Vagina (tissue), 2 donors: ENCODE measurements at regions not wholly inside any gene's neighbourhood (a gene's known extent, or its start where the extent isn't known, plus 50 kb on each side); places are given as distances from the start of the nearest gene placed in this dataset.

ENCODE experiments used
- DNase-seq, 2 donors: peaks; one replicate each; pipeline ENCODE4 v3.0.0-alpha.2; 2017; ENCODE audit errors: extremely low spot score in 2 of 2
- H3K27ac ChIP-seq: fragments of 200-600 bp; sonication (generic); one replicate; pipeline ENCODE4 v1.5.1; 2019
- H3K27me3 ChIP-seq: fragments of 200-600 bp; sonication (generic); one replicate; pipeline ENCODE4 v1.5.1; 2019
- H3K36me3 ChIP-seq, 2 donors: fragments of 200-600 bp; sonication (generic); one replicate each; pipeline ENCODE4 v1.5.1; 2017 to 2019
- H3K4me1 ChIP-seq: fragments of 200-600 bp; sonication (generic); one replicate; pipeline ENCODE4 v1.5.1; 2019
- H3K4me3 ChIP-seq, 2 donors: fragments of 200-600 bp; sonication (generic); 1 replicate in 1 of 2; 2 replicates in 1 of 2; pipeline ENCODE4 v1.5.1; 2016 to 2019
- H3K9me3 ChIP-seq: fragments of 200-600 bp; sonication (generic); one replicate; pipeline ENCODE4 v1.5.1; 2019
- POLR2A ChIP-seq, 2 donors: fragments of 450-650 bp; IDR thresholded peaks; one replicate each; pipeline ENCODE4 v1.6.1; 2017; ENCODE audit warnings: antibody characterized with exemption in 2 of 2, mild to moderate bottlenecking in 2 of 2, moderate library complexity in 2 of 2
- POLR2AphosphoS5 ChIP-seq, 2 donors: sonication (generic); formaldehyde crosslinking; IDR thresholded peaks; one replicate each; pipeline ENCODE4 v1.9.0; 2017; ENCODE audit warnings: antibody characterized with exemption in 2 of 2, mild to moderate bottlenecking in 2 of 2, low read depth in 1 of 2; ENCODE audit not compliant: insufficient read depth in 1 of 2
- intact Hi-C: fragments of 100-400 bp; cut with DNase I; formaldehyde crosslinking; loops from one replicate; pipeline ENCODE4 v1.15.1; 2023
- TF ChIP-seq, protein P1 (sequence below), 3 experiments: fragments of 450-650 bp in 2 of 3; fragments of 200-600 bp in 1 of 3; sonication (generic) in 1 of 3; IDR thresholded peaks; one replicate each; pipeline ENCODE4 v1.5.1; 2017 to 2019; ENCODE audit warnings: antibody characterized with exemption in 3 of 3, mild to moderate bottlenecking in 2 of 3, moderate library complexity in 2 of 3

DNA sequence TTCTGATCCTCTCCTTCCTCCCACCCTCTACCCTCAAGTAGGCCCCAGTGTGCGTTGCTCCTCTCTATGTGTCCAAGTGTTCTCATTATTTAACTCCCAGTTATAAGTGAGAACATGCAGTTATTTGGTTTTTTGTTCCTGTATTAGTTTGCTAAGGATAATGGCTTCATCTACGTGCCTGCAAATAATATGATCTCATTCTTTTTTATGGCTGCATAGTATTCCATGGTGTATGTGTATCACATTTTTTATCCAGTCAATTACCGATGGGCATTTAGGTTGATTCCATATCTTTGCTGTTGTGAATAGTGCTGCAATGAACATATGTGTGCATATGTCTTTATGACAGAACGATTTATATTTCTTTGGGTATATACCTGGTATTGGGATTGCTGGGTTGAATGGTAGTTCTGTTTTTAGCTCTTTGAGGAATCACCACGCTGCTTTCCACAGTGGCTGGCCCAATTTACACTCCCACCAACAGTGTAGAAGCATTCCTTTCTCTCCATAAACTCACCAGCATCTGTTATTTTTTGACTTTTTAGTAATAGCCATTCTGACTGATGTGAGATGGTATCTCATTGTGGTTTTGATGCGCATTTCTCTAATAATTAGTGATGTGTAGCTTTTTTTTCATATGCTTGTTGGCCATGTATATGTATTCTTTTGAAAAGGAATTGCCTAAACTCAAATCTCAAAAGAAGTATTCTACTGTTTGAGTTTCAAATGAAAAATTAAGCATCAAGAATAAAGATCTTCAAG, 116.9 kb downstream of the ETS2 start:
- DNase-seq, result no peak
- intact Hi-C loops, result loop anchor here (10.0 kb wide), 1 partner anchor 62 kb away; no protein-coding TSS in a partner anchor
- TF ChIP-seq POLR2AphosphoS5 (IDR thresholded peaks at IDR 0.05; ENCODE audit: insufficient read depth in 1 of 2, low read depth in 1 of 2), result no peak
- TF ChIP-seq POLR2A (IDR thresholded peaks at IDR 0.05), result no peak
- TF ChIP-seq, protein P1, sequence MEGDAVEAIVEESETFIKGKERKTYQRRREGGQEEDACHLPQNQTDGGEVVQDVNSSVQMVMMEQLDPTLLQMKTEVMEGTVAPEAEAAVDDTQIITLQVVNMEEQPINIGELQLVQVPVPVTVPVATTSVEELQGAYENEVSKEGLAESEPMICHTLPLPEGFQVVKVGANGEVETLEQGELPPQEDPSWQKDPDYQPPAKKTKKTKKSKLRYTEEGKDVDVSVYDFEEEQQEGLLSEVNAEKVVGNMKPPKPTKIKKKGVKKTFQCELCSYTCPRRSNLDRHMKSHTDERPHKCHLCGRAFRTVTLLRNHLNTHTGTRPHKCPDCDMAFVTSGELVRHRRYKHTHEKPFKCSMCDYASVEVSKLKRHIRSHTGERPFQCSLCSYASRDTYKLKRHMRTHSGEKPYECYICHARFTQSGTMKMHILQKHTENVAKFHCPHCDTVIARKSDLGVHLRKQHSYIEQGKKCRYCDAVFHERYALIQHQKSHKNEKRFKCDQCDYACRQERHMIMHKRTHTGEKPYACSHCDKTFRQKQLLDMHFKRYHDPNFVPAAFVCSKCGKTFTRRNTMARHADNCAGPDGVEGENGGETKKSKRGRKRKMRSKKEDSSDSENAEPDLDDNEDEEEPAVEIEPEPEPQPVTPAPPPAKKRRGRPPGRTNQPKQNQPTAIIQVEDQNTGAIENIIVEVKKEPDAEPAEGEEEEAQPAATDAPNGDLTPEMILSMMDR (IDR thresholded peaks at IDR 0.05), result no peak
- Histone ChIP-seq H3K36me3 (no peaks in the 10 kb centered on the region), H3K4me1 (peaks cover 49% of the 10 kb centered on the region), H3K27me3 (no peaks in the 10 kb centered on the region), H3K9me3 (no peaks in the 10 kb centered on the region), H3K27ac (peak overlapping the region; percentile 79), H3K4me3 (no peak overlapping the region)

- no peaks in the 10 kb centered on the region for H3K27me3 ChIP-seq
- intact Hi-C loops, result loop anchor here (10.0 kb wide), 1 partner anchor 63 kb away; no protein-coding TSS in a partner anchor
- peak overlapping the region; percentile 79 for H3K27ac ChIP-seq
- no peak for DNase-seq
- H3K4me3 ChIP-seq, result no peak overlapping the region
- H3K4me1 ChIP-seq, result peaks cover 48% of the 10 kb centered on the region
- TF ChIP-seq POLR2AphosphoS5 (IDR thresholded peaks at IDR 0.05; ENCODE audit: insufficient read depth in 1 of 2, low read depth in 1 of 2), result peak; percentile 3 to 14
- TF ChIP-seq, protein P1 (IDR thresholded peaks at IDR 0.05), result no peak
- H3K9me3 ChIP-seq, result no peaks in the 10 kb centered on the region
- H3K36me3 ChIP-seq, result no peaks in the 10 kb centered on the region
Observed at GRCh38 chr21:38921511-38922251, 116.0 kb downstream of the ETS2 start.

- H3K9me3 ChIP-seq, result no peaks in the 10 kb centered on the region
- H3K4me3 ChIP-seq, result no peak overlapping the region
- H3K36me3 ChIP-seq, result no peaks in the 10 kb centered on the region
- intact Hi-C loops, result loop anchor here (10.0 kb wide), 1 partner anchor 64 kb away; no protein-coding TSS in a partner anchor
- peak overlapping the region; percentile 79 for H3K27ac ChIP-seq
- peaks cover 39% of the 10 kb centered on the region for H3K4me1 ChIP-seq
- no peak for DNase-seq
- H3K27me3 ChIP-seq, result no peaks in the 10 kb centered on the region
- TF ChIP-seq, protein P1 (IDR thresholded peaks at IDR 0.05), result no peak
- peak in 1 of 2 donors; percentile 94 for TF ChIP-seq POLR2AphosphoS5 (IDR thresholded peaks at IDR 0.05; ENCODE audit: insufficient read depth in 1 of 2, low read depth in 1 of 2)
Observed at GRCh38 chr21:38920631-38921398, 115.1 kb downstream of the ETS2 start.

GRCh38 chr21:38918607-38919346, 113.0 kb downstream of the ETS2 start:
- Histone ChIP-seq H3K9me3 (no peaks in the 10 kb centered on the region), H3K27me3 (no peaks in the 10 kb centered on the region), H3K4me3 (no peak overlapping the region), H3K27ac (peak overlapping the region; percentile 79), H3K36me3 (no peaks in the 10 kb centered on the region), H3K4me1 (peaks cover 40% of the 10 kb centered on the region)
- no peak for TF ChIP-seq POLR2A (IDR thresholded peaks at IDR 0.05)
- TF ChIP-seq, protein P1 (IDR thresholded peaks at IDR 0.05), result no peak
- TF ChIP-seq POLR2AphosphoS5 (IDR thresholded peaks at IDR 0.05; ENCODE audit: insufficient read depth in 1 of 2, low read depth in 1 of 2), result no peak
- DNase-seq, result no peak
- intact Hi-C loops, result loop anchor here (10.0 kb wide), 1 partner anchor 196 kb away; no protein-coding TSS in a partner anchor
